ENCODE measurements at regions not wholly inside any gene's neighbourhood (a gene's known extent, or its start where the extent isn't known, plus 50 kb on each side); places are given as distances from the start of the nearest gene placed in this dataset.
"Not testable (repeated sequence)": the region's sequence is repeated elsewhere in the genome, so short reads cannot be mapped to it uniquely, and the experiment has no call there.

DNA sequence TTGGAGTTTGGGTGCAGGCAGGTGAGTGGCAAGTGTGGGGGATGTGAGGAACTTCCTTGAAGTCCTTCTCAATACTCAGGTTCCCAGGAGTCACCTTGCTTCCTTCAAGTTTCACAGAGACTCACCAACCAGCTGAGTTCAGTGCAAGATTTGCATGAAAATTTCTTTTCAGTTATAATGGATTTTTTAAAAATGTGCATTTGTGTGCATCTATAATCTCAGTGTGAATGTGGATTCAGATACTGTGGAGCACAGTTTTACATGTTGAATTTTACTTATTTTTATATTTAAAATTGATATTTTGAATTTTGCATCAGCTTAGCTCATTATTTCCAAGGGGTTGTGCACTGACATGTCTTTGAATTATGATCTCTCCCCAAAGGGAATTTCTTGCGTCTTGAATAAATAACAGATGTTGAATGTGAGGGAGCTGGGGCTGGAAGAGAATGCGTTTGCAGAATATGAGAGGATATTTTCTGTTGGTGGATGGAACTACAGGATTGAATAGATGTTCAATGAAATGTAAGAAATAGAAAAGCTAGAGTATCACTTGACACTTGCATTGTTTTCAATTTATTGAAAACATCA, 184.3 kb downstream of the RPRM start:
- H3K9ac ChIP-seq (ENCODE audit: low read length), result no peak overlapping the region

DNA sequence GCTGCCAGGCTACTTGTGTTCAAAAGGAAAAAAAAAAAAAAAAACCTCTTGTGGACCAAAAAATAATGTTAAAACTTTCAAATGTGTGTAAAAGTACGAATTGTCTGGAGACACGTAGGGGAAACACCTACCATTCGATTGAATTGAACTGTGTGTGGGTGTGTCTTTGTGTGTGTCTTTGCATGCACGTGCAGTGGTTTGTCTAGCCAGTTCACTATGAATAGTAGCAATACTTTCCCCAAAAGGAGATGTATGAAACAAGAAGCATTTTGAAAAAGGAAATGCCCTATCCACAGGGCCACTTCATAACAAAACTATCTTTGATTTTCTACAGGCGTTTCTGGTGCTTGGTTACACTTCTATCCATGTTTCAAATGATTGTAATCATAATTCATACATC, 186.8 kb downstream of the RPRM start:
- no peak overlapping the region for H3K9ac ChIP-seq (ENCODE audit: low read length)
- H3K4me1 ChIP-seq (ENCODE audit: control insufficient read depth, insufficient read depth, low read length), result no peaks in the 10 kb centered on the region
- H3K27me3 ChIP-seq (ENCODE audit: control insufficient read depth, insufficient read depth, low read length), result no peaks in the 10 kb centered on the region
- H3K27ac ChIP-seq (ENCODE audit: low read depth, low read length), result no peak overlapping the region
- H3K4me3 ChIP-seq (ENCODE audit: low read length), result no peak overlapping the region
- H3K36me3 ChIP-seq (ENCODE audit: control insufficient read depth, insufficient read depth, low read length), result no peaks in the 10 kb centered on the region

More for the DNA sequence above, 184.3 kb downstream of the RPRM start:
- Histone ChIP-seq H3K4me3 (ENCODE audit: low read length) (no peak overlapping the region), H3K27ac (ENCODE audit: low read depth, low read length) (no peak overlapping the region), H3K4me1 (ENCODE audit: control insufficient read depth, insufficient read depth, low read length) (peaks cover 6% of the 10 kb centered on the region), H3K36me3 (ENCODE audit: control insufficient read depth, insufficient read depth, low read length) (no peaks in the 10 kb centered on the region), H3K27me3 (ENCODE audit: control insufficient read depth, insufficient read depth, low read length) (no peaks in the 10 kb centered on the region)

DNA sequence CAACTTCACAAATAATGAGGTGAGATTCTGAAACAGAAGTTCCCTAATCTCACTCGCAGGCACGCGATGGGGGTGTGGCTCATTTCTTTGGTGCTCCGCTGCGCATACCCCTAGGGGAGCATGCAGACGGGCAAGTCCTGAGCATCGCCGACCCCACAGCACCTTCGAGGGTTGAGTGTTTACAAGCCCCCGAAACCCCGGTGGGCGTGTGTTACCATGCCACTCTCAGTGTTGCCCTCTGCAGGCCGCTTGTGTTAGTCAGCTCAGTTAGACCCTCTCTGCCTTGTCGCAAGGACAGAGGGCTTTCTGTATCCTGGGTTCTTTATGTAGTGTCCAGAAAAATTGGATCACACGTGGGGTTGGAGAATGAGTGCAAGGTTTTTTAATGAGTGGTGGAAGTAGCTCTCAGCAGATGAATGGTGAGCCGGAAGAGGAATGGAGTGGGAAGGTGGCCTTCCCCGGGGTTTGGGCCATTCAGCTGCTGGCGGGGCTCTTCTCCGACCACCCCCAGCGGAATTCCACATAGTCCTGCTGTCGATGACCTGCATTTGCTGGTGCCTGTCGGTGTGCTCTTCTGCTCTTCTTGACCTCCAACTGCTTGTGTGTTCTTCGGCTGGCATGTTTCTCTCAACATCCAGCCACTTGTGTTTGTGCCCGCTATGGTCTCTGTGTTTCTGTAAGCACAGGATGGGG, 191.3 kb downstream of the RPRM start:
- no peaks in the 10 kb centered on the region for H3K36me3 ChIP-seq (ENCODE audit: control insufficient read depth, insufficient read depth, low read length)
- no peaks in the 10 kb centered on the region for H3K4me1 ChIP-seq (ENCODE audit: control insufficient read depth, insufficient read depth, low read length)
- H3K4me3 ChIP-seq (ENCODE audit: low read length), result no peak overlapping the region
- no peaks in the 10 kb centered on the region for H3K27me3 ChIP-seq (ENCODE audit: control insufficient read depth, insufficient read depth, low read length)
- H3K9ac ChIP-seq (ENCODE audit: low read length), result no peak overlapping the region
- no peak overlapping the region for H3K27ac ChIP-seq (ENCODE audit: low read depth, low read length)

GRCh38 chr2:153268941-153269461, 209.6 kb downstream of the RPRM start:
- Histone ChIP-seq H3K9ac (ENCODE audit: low read length) (no peak overlapping the region), H3K27me3 (ENCODE audit: control insufficient read depth, insufficient read depth, low read length) (no peaks in the 10 kb centered on the region), H3K4me3 (ENCODE audit: low read length) (no peak overlapping the region), H3K36me3 (ENCODE audit: control insufficient read depth, insufficient read depth, low read length) (no peaks in the 10 kb centered on the region), H3K27ac (ENCODE audit: low read depth, low read length) (no peak overlapping the region), H3K4me1 (ENCODE audit: control insufficient read depth, insufficient read depth, low read length) (no peaks in the 10 kb centered on the region)

DNA sequence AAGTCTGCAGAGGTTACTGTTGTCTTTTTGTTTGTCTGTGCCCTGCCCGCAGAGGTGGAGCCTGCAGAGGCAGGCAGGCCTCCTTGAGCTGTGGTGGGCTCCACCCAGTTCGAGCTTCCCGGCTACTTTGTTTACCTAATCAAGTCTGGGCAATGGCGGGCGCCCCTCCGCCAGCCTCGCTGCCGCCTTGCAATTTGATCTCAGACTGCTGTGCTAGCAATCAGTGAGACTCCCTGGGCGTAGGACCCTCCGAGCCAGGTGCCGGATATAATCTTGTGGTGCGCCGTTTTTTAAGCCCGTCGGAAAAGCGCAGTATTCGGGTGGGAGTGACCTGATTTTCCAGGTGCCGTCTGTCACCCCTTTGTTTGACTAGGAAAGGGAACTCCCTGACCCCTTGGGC, 221.7 kb downstream of the RPRM start:
- H3K9ac ChIP-seq (ENCODE audit: low read length); H3K27ac ChIP-seq (ENCODE audit: low read depth, low read length); H3K36me3 ChIP-seq (ENCODE audit: control insufficient read depth, insufficient read depth, low read length); H3K27me3 ChIP-seq (ENCODE audit: control insufficient read depth, insufficient read depth, low read length); H3K4me3 ChIP-seq (ENCODE audit: low read length); H3K4me1 ChIP-seq (ENCODE audit: control insufficient read depth, insufficient read depth, low read length): not testable (repeated sequence)

- H3K9ac ChIP-seq (ENCODE audit: low read length); H3K27ac ChIP-seq (ENCODE audit: low read depth, low read length); H3K36me3 ChIP-seq (ENCODE audit: control insufficient read depth, insufficient read depth, low read length); H3K27me3 ChIP-seq (ENCODE audit: control insufficient read depth, insufficient read depth, low read length); H3K4me1 ChIP-seq (ENCODE audit: control insufficient read depth, insufficient read depth, low read length); H3K4me3 ChIP-seq (ENCODE audit: low read length): not testable (repeated sequence)
Observed at GRCh38 chr2:153246636-153247035, 231.9 kb downstream of the RPRM start.

DNA sequence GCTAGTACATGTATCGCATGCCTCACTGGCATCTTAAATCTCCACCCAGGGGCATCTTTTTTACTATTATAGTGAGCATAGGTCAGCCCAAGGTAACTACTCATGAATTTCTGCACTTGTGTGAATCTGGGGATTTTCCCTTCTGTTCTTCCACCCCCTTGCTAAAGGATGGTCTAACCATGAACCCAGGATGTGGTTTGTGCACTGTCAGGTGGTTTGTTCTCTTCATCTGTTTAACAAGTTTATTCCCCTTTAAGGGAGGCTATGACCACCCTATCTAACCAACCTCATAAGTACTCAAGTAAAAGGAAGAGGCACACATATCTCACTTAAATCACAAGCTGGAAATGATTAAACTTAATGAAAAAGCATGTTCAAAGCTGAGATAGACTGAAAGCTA, 243.0 kb downstream of the RPRM start:
- no peaks in the 10 kb centered on the region for H3K27me3 ChIP-seq (ENCODE audit: control insufficient read depth, insufficient read depth, low read length)
- no peak overlapping the region for H3K27ac ChIP-seq (ENCODE audit: low read depth, low read length)
- H3K9ac ChIP-seq (ENCODE audit: low read length), result no peak overlapping the region
- H3K4me3 ChIP-seq (ENCODE audit: low read length), result no peak overlapping the region
- H3K36me3 ChIP-seq (ENCODE audit: control insufficient read depth, insufficient read depth, low read length), result no peaks in the 10 kb centered on the region
- H3K4me1 ChIP-seq (ENCODE audit: control insufficient read depth, insufficient read depth, low read length), result no peaks in the 10 kb centered on the region

DNA sequence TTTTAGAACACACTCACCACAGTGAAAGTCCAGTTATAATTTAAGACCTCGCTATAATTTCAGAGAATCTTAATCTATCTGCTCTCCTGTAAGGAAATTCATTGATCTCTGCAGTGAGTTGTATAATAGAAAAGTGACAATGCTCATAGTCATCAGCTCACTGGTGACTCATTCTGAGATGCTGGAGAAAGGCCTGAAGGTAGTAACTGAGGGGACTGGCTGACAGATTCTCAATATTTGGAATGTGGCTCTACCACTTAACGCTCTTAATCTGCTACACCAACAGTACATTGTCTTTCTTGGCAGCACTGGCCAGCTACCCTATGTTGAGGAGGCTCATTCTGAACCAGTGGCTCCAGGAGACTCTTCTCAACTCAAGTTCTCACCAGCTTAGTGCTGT, 246.1 kb downstream of the RPRM start:
- H3K27me3 ChIP-seq (ENCODE audit: control insufficient read depth, insufficient read depth, low read length), result no peaks in the 10 kb centered on the region
- H3K36me3 ChIP-seq (ENCODE audit: control insufficient read depth, insufficient read depth, low read length), result no peaks in the 10 kb centered on the region
- no peak overlapping the region for H3K4me3 ChIP-seq (ENCODE audit: low read length)
- H3K9ac ChIP-seq (ENCODE audit: low read length), result no peak overlapping the region
- no peak overlapping the region for H3K27ac ChIP-seq (ENCODE audit: low read depth, low read length)
- peaks cover 3% of the 10 kb centered on the region for H3K4me1 ChIP-seq (ENCODE audit: control insufficient read depth, insufficient read depth, low read length)

GRCh38 chr2:153230977-153231376, 247.6 kb downstream of the RPRM start:
- H3K36me3 ChIP-seq (ENCODE audit: control insufficient read depth, insufficient read depth, low read length), result no peaks in the 10 kb centered on the region
- no peak overlapping the region for H3K9ac ChIP-seq (ENCODE audit: low read length)

GRCh38 chr2:153228904-153229303, 249.7 kb downstream of the RPRM start:
- H3K9ac ChIP-seq (ENCODE audit: low read length), result no peak overlapping the region
- peaks cover 3% of the 10 kb centered on the region for H3K4me1 ChIP-seq (ENCODE audit: control insufficient read depth, insufficient read depth, low read length)
- no peaks in the 10 kb centered on the region for H3K36me3 ChIP-seq (ENCODE audit: control insufficient read depth, insufficient read depth, low read length)
- H3K27me3 ChIP-seq (ENCODE audit: control insufficient read depth, insufficient read depth, low read length), result no peaks in the 10 kb centered on the region
- no peak overlapping the region for H3K4me3 ChIP-seq (ENCODE audit: low read length)
- H3K27ac ChIP-seq (ENCODE audit: low read depth, low read length), result no peak overlapping the region

More at GRCh38 chr2:153230977-153231376, 247.6 kb downstream of the RPRM start:
- H3K4me1 ChIP-seq (ENCODE audit: control insufficient read depth, insufficient read depth, low read length), result peaks cover 3% of the 10 kb centered on the region
- no peak overlapping the region for H3K4me3 ChIP-seq (ENCODE audit: low read length)
- H3K27ac ChIP-seq (ENCODE audit: low read depth, low read length), result no peak overlapping the region
- H3K27me3 ChIP-seq (ENCODE audit: control insufficient read depth, insufficient read depth, low read length), result no peaks in the 10 kb centered on the region

DNA sequence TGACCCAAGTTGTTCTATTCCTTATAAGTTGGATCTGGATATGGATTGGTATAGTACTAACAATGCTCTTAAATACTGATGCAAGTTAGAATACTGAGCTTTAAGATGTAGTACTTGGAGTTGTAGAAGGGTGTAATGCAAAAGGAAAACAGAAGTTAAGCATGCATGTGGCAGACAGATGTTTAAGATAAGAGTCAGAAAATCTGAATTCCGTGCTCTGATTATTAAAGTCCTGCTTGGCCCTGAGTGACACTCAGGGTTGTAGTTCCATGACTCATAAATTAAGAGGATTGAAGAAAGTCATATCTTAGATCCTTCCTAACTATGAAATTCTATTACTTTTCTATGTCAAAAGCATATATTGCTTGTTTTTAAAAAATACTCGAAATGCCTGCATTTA, 250.6 kb downstream of the RPRM start:
- Histone ChIP-seq H3K27ac (ENCODE audit: low read depth, low read length) (no peak overlapping the region), H3K36me3 (ENCODE audit: control insufficient read depth, insufficient read depth, low read length) (no peaks in the 10 kb centered on the region), H3K27me3 (ENCODE audit: control insufficient read depth, insufficient read depth, low read length) (no peaks in the 10 kb centered on the region), H3K9ac (ENCODE audit: low read length) (no peak overlapping the region), H3K4me3 (ENCODE audit: low read length) (no peak overlapping the region), H3K4me1 (ENCODE audit: control insufficient read depth, insufficient read depth, low read length) (peaks cover 3% of the 10 kb centered on the region)

GRCh38 chr2:153222231-153223165, 256.1 kb downstream of the RPRM start:
- Histone ChIP-seq H3K27me3 (ENCODE audit: control insufficient read depth, insufficient read depth, low read length) (no peaks in the 10 kb centered on the region), H3K4me3 (ENCODE audit: low read length) (no peak overlapping the region), H3K9ac (ENCODE audit: low read length) (no peak overlapping the region), H3K4me1 (ENCODE audit: control insufficient read depth, insufficient read depth, low read length) (no peaks in the 10 kb centered on the region), H3K36me3 (ENCODE audit: control insufficient read depth, insufficient read depth, low read length) (no peaks in the 10 kb centered on the region), H3K27ac (ENCODE audit: low read depth, low read length) (no peak overlapping the region)
